NCI-H748 (cell line): ENCODE measurements at regions not wholly inside any gene's neighbourhood (a gene's known extent, or its start where the extent isn't known, plus 50 kb on each side); places are given as distances from the start of the nearest gene placed in this dataset.
"Not testable (repeated sequence)": the region's sequence is repeated elsewhere in the genome, so short reads cannot be mapped to it uniquely, and the experiment has no call there.

Source experiments
- DNase-seq: peaks from one replicate; lab custom pipeline; 2025; ENCODE audit not compliant: unreplicated experiment; lab: John Stamatoyannopoulos, UW

DNA sequence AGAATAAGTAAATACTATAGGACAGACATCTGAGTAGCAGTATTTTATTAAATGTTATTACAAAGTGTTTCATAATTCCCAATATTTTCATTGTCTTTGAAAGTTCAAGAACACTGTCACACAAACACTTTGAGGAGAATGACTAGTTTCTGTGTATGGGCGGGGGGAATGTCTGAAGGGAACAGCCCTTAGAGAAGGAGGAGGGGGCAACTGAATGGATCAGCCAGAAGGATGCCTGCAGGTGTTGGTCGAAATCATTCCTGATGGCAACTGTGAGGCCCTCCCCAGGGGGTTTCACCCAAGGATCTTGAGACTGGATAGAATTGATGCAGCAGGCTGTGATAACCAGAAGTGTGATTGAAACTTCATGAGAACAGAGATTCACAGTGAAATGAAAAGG lies 223.2 kb upstream of the C1orf87 start:
- DNase-seq: no peak

DNA sequence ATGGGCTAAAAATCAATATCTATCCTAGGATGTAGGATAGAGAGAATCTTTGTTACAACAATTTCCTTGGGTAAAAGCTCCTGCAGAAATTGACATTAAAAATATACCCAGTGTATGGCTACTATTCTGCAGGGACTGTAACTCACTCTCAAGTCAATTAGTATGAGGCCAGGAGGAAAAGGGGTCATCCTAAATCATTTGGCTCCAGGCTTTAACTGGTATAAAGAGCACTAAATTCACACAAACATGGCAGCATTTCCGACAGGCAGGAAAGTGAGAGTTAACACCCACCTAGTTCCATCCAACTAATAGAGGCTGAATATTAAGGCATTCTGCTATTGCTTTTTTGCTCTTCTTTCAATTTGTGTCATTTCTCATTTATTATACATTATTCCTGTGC lies 218.6 kb upstream of the C1orf87 start:
- no peak for DNase-seq

DNA sequence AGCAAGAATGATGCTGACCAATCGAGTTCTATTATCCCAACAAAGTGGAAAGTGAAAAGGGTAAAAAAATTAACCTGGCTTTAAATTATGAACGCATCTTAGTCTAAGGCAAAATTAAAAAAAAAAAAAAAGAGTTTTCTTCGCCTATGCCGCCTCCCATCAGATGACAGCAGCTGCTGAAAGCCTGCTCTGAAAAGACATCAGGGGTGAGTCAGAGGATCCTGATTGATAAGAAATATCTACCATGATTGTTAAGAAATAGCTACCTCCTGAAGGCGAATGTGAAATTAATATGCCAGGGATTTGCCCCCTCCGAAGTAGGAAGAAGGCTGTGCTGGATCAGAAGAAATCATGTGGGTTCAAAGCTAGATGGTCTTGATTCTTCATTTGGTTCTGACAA lies 216.8 kb upstream of the C1orf87 start:
- DNase-seq: no peak

DNA sequence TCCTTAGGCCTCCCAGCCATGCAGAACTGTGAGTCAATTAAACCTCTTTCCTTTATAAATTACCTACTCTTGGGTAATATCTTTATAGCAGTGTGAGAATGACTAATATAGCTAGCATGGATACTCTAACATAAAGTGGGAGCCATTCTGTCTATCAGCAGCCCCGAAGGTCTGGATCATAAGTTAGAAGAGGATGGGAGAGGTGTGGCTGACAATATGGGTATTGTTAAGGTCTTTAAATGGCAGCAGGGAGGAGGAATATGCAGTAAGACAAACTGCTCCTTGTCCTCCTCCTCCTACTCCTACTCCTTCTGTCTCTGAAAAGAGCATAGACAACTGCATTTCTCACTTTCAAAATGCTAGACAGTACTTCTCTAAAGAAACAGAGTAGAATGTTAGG lies 214.0 kb upstream of the C1orf87 start:
- DNase-seq: no peak

DNA sequence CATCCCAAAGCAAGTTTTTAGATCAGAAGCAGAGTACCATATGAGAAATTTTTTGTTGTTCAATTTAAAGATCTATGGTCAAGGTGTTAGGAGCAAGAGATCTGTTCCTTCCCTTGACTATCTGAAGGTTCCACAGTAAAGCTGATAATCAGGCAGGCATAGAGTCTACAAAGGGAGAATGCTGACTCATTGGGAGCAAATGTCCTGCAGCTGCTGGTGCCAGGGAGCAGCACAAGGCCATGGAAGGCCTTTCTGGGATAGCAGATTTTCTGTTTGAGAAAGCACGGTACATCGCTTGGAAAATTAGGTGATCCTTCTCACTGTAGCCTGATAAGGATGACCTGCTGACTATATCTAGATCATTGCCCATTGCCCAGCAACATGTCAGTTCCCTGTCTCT lies 210.1 kb upstream of the C1orf87 start:
- no peak for DNase-seq

DNA sequence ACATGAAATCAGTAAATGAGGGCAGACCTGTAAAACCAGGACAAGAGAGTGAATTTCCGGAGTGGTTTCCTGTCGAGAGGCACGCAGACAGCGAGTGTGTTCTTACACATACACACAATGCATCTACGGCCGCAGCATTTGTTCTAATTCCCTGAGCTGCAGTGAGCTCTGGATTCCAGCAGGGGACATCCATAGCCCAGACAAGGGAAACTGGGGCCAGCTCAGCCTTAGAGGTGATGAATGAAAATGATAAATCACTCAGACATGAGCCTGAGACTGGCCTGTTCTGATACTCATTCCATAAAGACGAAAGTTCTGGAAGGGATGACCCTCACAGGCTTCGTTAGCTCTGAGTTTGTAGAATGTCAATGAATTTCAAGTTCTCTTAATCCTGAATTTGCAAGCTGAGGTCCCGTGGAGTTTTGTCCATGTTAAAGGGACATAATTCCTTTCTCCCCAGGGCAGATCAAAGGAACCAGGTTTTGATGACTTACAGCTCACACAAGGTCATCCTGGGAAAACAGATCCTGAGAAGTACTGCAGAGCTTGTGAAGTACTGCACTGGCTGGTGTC lies 207.9 kb upstream of the C1orf87 start:
- DNase-seq: peak; percentile 94

DNA sequence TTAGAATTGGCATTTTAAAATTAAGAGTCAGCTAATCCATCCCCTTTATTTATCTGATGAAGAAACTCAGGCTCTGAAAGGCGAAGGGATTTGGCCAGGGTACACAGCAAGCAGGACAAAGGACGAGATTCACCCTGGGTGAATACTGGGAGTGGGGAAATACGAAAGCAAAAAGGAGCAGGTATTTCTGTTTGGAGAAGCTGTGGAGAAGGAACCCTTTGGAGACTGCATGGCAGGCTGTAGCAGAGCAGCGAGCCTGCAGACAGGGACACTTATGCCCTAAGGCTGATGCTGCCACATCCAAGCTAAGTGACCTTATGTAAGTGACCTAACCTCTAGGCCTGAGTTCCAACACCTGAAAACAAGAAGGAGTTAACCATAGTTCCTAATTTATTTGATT lies 207.2 kb upstream of the C1orf87 start:
- no peak for DNase-seq

DNA sequence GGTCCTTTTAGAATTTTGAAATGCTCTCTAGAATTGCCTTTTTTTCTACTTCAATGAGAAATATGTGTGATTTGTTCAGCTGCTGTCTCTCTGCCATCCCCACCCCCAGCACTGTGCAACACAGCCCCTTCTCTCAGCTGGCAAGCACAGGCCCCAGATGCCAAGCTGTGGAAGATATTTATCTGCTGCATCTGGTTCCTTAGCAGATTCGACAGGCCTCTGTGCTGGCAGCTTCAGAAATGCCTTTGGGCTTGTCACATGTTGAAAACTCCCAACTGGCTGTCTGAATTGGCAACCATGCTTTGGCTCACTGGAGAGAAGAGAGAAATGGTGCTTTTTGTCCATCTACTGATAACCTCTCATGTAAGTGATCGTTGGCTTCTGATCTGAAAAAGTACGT lies 206.7 kb upstream of the C1orf87 start:
- DNase-seq: no peak

DNA sequence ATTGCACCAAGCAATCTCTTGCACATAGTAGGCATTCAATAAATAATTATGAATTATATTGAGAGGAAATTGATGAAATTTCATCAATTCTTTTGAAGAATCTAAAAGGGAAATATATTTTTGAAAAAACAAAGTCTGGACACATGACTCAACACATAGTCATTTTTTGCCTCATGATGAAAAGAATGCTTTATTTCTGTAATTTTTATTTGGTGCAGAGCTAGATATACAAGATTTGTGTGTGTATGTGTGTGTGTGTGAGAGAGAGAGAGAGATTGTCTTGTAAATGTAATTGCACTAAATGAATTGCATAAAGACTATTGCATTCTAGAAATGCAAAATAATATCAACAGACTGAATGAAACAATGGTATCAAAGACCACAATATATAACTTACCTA lies 206.2 kb upstream of the C1orf87 start:
- DNase-seq: no peak

DNA sequence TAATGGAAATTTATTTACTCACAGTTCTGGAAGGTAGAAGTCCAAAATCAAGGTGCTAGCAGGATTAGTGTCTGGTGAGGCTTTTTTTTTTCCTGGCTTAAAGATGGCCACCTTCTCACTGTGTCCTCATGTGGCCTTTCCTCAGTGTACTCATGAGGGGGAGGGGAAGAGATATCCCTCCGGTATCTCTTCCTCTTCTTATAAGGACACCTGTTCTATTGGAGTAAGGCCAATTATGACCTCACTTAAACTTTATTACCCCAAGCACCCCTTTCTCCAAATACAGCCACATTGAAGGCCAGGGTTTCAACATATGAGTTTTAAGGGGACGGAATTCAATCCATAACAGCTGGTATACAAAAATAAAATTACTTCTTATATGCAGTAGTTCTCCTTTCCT lies 203.7 kb upstream of the C1orf87 start:
- peak; percentile 53 for DNase-seq

DNA sequence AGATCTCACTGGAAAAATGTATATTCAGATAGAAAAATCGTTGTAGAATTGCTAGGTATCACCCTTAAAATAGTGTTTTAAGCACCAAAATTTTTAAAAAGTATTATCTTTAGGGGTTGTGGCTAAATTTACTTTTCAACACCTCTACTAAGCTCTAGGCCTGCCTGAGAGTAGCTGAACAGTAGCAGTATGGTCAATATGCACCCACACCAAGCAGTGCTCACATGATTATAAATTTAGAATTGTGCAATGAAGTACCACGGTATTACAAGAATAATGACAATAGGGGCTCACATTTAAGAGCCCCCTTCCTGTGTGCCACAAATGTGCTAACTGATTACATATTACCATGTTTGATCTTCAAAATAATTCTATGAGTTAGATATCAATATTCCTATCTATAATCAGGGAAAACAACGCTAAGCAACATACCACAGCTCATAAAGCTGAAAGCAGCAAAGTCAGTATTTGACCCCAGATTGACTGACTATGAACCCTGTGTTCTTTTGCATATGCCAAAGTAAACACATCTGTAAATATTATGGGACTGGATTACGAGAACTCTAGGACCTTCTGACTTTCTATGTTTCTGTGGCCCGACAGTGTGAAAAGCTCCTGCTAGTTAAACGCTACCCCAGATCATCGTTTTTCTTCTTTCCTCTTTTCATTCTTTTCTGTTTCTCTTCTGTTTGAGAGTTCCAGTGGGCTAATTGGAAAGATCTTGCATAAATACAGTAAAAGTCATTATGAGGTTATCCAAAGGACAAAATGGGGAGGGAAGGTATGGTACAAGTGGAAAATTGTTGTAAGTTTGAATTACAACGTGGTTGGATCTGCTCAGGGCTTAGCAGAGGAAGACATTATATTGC lies 201.1 kb upstream of the C1orf87 start:
- no peak for DNase-seq

DNA sequence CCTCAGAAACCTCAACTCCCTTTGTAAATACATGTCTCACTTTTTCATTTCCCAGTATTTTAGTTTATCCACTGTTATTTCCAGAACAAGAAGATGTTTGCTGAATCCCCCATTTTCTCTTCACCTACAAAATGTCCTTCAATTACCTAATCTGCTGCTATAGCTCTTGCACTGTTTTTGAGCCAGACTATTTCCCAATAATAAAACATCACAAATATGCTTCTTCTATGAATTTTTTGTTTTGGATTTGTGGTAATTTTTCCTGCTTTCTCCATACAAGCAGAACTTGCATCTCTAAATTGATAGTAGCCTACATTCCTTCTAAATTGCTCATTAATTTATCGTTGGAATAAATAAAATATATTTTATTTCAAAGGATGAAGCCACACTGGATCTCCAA lies 199.6 kb upstream of the C1orf87 start:
- DNase-seq: no peak

DNA sequence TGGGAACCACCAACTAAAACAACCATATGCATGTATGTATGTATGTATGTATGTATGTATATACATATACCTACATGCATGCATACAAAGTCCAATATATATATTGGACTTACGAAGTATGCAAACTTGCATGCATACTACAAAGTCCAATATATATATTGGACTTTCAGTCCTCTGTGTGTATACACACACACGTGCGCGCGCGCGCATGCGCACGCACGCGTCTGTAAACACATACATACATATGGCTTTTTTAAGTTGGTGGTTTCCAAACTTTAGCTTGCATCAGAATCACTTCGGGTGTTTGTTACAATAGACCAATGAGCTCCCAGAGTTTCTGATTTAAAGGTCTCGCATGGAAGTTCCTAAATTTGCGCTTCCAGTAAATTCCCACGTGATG lies 197.5 kb upstream of the C1orf87 start:
- no peak for DNase-seq

DNA sequence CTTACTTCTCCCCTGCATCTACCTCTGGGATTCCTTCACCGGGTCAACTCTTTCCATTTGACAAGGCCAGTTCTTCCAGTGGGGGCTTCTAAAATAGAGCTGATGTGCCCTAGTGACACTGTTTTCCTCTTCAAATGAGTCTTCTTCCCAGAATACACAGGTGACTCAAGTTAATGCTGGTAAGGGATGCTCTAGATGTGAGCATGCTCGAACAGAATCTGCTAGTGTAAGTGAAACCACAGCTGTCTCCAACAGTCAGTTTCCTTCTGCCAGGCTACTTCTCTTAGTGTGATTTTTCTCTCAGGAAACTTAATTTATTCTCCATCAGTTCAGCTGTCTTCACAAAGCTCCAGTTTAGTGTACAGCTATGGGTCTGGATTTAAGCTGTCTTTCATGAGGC lies 194.9 kb upstream of the C1orf87 start:
- no peak for DNase-seq

DNA sequence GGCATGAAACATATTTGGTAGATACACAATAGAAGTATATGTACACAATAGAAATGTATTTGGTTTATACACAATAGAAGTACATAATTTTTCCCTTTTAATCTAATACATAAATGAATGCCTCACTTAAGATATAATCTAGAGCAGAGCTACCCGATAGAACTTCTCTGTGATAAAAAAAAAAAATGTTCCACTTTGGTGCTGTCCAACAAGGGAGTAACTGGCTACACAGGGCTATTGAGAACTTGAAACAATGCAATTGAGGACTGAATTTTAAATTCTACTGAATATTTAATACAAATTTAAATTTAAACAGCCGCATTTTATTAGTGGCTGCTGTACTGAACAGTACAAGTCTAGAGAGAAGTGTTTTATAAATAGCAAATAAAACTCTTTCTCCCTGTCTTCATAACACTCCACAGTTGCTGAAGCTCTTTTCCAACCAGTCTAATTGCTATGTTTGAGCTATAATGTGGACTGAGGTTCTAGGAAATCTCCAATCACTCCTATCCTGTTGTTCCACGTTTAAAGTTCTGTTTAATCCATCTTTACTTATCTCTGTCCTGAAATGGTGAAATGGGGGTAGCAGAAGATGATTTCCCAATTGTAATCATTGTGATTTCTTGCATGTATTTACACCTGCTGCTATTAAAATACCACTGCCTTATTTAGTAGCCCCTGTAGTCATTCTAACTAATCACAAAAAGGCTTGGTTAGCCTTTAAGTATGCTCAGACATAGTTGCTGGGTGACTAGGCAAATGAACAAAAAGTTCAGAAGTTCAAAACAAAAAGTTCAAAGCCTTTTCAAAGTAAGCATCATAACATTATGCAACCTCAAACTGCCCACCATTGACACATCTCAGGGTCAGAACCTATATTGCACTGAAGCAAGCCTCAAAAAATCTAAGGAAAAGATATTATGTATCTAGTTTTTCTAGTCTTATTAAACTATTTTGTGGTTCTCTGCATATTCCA lies 192.3 kb upstream of the C1orf87 start:
- DNase-seq: no peak

DNA sequence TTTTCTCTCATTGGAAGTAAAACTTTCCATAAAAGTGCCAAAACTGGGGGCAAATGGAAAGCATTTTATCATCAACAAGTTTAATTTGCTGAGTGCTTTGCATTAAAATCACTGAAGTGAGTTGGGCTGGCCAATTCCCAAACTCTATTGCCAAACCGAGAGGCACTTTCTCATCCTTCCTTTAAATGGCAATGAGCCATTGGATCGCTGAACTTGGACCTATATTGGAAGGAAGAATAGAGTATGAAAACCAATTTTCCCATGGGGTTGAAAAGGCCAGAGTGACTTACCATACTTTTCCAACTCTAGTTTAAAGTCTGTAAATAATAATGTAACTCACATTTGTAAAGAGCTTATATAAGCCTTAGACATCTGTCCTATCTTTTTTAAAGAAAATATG lies 189.1 kb upstream of the C1orf87 start:
- no peak for DNase-seq

DNA sequence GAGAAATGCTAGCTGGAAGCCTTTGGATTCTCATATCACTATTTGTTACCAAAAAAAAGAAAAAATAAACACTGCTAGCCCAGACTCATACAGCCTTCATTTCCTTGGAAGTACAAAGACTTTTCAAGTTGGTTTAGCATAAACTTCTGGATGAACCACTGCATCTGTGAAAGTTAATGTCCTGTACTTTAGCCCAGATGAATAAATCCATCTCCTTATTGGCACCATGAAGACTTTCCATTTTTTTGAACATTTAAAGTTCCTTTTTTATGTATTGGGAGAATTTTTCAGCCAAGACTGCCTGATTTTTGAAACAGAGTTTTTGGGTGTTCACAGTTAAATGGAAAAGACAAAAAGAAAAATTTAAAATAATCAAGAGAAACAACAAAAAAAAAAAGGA lies 184.0 kb upstream of the C1orf87 start:
- no peak for DNase-seq

DNA sequence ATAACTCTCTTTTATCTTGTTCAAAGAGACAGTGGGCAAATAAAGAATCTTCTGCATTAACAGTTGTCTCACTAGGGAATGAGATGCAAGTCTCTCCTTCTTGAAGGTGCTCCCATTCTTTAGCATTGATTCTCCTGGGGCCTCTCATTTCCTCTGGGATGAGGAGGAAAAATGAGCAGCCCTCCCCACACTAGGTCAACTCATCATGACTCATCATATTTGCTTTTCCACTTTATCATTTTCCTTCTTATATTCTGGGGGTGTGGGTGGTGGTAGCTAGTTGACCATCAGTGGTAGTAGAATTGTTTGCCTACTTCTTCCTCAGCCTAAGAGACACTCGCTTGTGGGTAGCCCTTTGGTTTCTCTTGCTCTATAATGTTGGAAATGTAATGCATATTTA lies 182.0 kb upstream of the C1orf87 start:
- DNase-seq: no peak

DNA sequence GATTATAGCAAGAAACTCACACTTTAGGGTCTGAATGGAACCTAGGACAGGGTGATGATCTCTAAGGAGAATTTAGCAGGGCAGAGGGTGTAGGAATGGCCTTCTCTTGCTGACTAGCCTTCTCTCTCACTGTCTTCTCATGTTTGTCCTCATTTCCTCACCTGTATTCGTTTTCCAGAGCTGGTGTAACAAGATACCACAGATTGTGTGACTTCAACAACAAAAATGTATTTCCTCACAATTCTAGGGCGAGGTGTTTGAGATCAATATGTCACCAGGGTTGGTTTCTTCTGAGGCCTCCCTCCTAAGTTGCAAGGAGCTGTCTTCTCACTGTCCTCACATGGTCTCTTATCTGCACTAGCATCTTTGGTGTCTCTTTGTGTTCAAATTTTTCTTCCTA lies 177.9 kb upstream of the C1orf87 start:
- DNase-seq: no peak

DNA sequence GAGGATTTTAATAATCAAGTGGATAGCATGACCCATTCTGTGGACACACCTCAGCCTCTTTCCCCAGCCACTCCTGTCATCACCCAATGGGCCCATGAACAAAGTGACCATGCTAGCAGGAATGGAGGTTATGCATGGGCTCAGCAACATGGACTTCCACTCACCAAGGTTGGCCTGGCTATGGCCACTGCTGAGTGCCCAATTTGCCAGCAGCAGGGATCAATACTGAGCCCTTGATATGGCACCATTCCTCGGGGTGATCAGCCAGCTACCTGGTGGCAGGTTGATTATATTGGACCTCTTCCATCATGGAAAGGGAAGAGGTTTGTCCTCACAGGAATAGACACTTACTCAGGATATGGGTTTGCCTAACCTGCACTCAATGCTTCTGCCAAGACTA lies 173.9 kb upstream of the C1orf87 start:
- DNase-seq: not testable (repeated sequence)

DNA sequence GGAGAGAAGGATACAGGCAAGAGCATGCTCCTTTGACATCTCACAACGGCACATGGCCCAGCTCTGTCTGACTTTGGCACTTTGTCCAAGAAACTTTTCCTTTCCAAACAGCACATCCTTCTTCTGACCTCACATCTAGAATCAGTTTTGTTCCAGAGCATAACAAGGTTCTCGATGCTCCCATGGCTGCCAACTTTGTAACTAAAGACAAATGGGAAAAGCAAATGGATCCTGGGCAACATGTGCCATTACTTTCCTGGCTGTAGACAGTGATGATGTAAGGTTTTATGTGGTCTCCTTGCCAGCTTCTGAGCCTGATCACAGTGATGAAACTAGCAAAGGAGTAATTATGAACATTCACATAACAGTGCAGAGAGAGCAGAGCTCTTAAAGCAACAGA lies 171.8 kb upstream of the C1orf87 start:
- no peak for DNase-seq

DNA sequence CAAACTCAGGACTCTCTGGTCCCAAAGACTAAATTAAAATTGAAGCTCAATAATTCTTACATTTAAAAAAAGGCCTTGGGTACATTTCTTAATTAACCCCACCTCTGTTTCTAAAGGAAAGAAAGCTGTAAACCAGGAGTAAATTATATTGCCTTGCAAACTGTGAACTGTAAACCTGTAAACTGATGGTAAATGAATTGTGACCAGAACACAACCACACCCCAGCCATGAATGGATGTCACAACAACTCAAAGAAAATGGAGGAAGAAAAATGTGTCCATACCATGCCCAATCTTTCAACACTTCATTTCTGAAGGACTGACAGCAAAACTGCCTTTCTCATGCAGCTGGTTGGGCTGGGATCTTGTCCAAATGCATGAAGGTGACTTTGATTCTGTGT lies 171.3 kb upstream of the C1orf87 start:
- no peak for DNase-seq
